ENCODE measurements at regions not wholly inside any gene's neighbourhood (a gene's known extent, or its start where the extent isn't known, plus 50 kb on each side); places are given as distances from the start of the nearest gene placed in this dataset.

GRCh38 chr3:150080058-150080730 lies 109.5 kb upstream of the PFN2 start:
- TF ChIP-seq FOSL2 (IDR thresholded peaks at IDR 0.05) (no peak), FOSL2 (CRISPR knock-in tag; IDR thresholded peaks at IDR 0.05) (no peak), RCOR1 (IDR thresholded peaks at IDR 0.05; ENCODE audit: low read depth, low read length) (no peak), NPAS2 (CRISPR knock-in tag; IDR thresholded peaks at IDR 0.05; ENCODE audit: borderline replicate concordance) (no peak), CTCF (IDR thresholded peaks at IDR 0.05) (no peak), REST (IDR thresholded peaks at IDR 0.05) (no peak), POLR2AphosphoS2 (conservative IDR thresholded peaks at IDR 0.05; ENCODE audit: low read length) (no peak), HOXA7 (CRISPR knock-in tag; IDR thresholded peaks at IDR 0.05) (no peak), MAX (IDR thresholded peaks at IDR 0.05) (no peak)

Data from A549 (cell line).